HepG2 (cell line): ENCODE measurements at regions not wholly inside any gene's neighbourhood (a gene's known extent, or its start where the extent isn't known, plus 50 kb on each side); places are given as distances from the start of the nearest gene placed in this dataset.

Source experiments
- ATAC-seq: fragments of 200-7000 bp; cut with Tn5 transposase; 3 replicates; pipeline ENCODE4 v1.9.1; 2020; ENCODE audit warnings: mild to moderate bottlenecking, moderate library complexity
- BruUV-seq: library from RNA; stranded (reverse); fragments of 400-500 nt; replicated peaks from 2 replicates; lab custom pipeline; 2021; lab: Mats Ljungman, UMichigan
- CTCF ChIA-PET: fragments of 300-600 bp; formaldehyde crosslinking; extraction: SDS; loops from one replicate; lab custom pipeline; 2021; ENCODE audit warnings: low total read pairs, inconsistent platforms, low intra/inter-chr PET ratio; lab: Yijun Ruan, JAX
- POLR2A ChIA-PET: fragments of 350-600 bp; sonication (Branson Sonifier 250); formaldehyde crosslinking; loops from one replicate; lab custom pipeline; 2020; ENCODE audit warnings: antibody characterized with exemption, inconsistent platforms; lab: Yijun Ruan, JAX
- DNase-seq: peaks from one replicate; pipeline ENCODE4 v3.0.0-alpha.2; 2015; ENCODE audit warnings: low spot score
- FAIRE-seq: peaks from 3 replicates; lab custom pipeline; 2011; peaks lifted over from hg19 to GRCh38; lab: Jason Lieb, UNC
- H2AFZ ChIP-seq: one replicate; pipeline ENCODE4 v1.6.1; 2011; ENCODE audit warnings: low read length, inconsistent platforms
- H3K27ac ChIP-seq: fragments of 300-600 bp; 3 replicates; pipeline ENCODE4 v1.8.0; 2011; ENCODE audit warnings: mixed run types, mild to moderate bottlenecking, mixed read lengths, low read length, inconsistent platforms; ENCODE audit not compliant: insufficient read depth; ENCODE audit errors: extremely low read length
- H3K27me3 ChIP-seq, 2 experiments: fragments of 200-600 bp in 1 of 2; 2 replicates in 1 of 2; 3 replicates in 1 of 2; pipeline versions ENCODE4 v1.6.0 to v1.8.0; 2011; ENCODE audit warnings: low read length in 2 of 2, mild to moderate bottlenecking in 2 of 2, moderate library complexity in 2 of 2, inconsistent platforms in 1 of 2; ENCODE audit not compliant: insufficient read depth in 2 of 2, control insufficient read depth in 1 of 2
- H3K36me3 ChIP-seq, 2 experiments: fragments of 200-600 bp in 1 of 2; replicated peaks in 1 of 2; 2 replicates in 1 of 2; 3 replicates in 1 of 2; pipeline versions ENCODE4 v1.5.1 to v1.8.0; 2011; ENCODE audit warnings: low read length in 2 of 2, inconsistent platforms in 1 of 2; ENCODE audit not compliant: insufficient read depth in 2 of 2, control insufficient read depth in 1 of 2
- H3K4me1 ChIP-seq: 2 replicates; pipeline ENCODE4 v1.5.1; 2012; ENCODE audit warnings: low read length, inconsistent platforms; ENCODE audit not compliant: insufficient read depth
- H3K4me2 ChIP-seq: 2 replicates; pipeline ENCODE4 v1.6.0; 2011; ENCODE audit warnings: low read depth, low read length, inconsistent platforms
- H3K4me3 ChIP-seq, 3 experiments: fragments of 200-600 bp in 1 of 3; sonication (generic), shearing (Covaris generic) in 1 of 3; replicated peaks in 1 of 3; 2 replicates each; pipeline ENCODE4 v1.5.1; 2011 to 2016; ENCODE audit warnings: low read length in 3 of 3, inconsistent platforms in 2 of 3, low read depth in 2 of 3, mild to moderate bottlenecking in 2 of 3, control low read depth in 1 of 3, mixed read lengths in 1 of 3; ENCODE audit not compliant: insufficient read depth in 1 of 3
- H3K79me2 ChIP-seq: one replicate; pipeline ENCODE4 v1.6.1; 2011; ENCODE audit warnings: low read length, inconsistent platforms; ENCODE audit not compliant: insufficient read depth
- H3K9ac ChIP-seq: 2 replicates; pipeline ENCODE4 v1.6.0; 2011; ENCODE audit warnings: mild to moderate bottlenecking, low read depth, low read length, inconsistent platforms; ENCODE audit not compliant: insufficient read depth
- H3K9me3 ChIP-seq: 2 replicates; pipeline ENCODE4 v1.5.1; 2012; ENCODE audit warnings: mild to moderate bottlenecking, low read length
- H4K20me1 ChIP-seq: 2 replicates; pipeline ENCODE4 v1.6.0; 2011; ENCODE audit warnings: inconsistent platforms, mild to moderate bottlenecking, low read length, moderate library complexity; ENCODE audit not compliant: insufficient read depth
- BHLHE40 ChIP-seq: IDR thresholded peaks from 2 replicates; pipeline ENCODE4 v1.6.1; 2011; ENCODE audit warnings: low read length, improper control_type of control experiment
- GATAD2A ChIP-seq: IDR thresholded peaks from 2 replicates; pipeline ENCODE4 v1.6.1; 2016
- HNRNPK ChIP-seq: fragments of 200-400 bp; formaldehyde crosslinking; IDR thresholded peaks from 2 replicates; pipeline ENCODE4 v1.6.1; 2018; ENCODE audit warnings: low read length, low read depth, moderate library complexity, mild to moderate bottlenecking; ENCODE audit not compliant: poor library complexity, severe bottlenecking
- KAT8 ChIP-seq: IDR thresholded peaks from 2 replicates; pipeline ENCODE4 v1.6.1; 2016; ENCODE audit warnings: missing genetic modification reagents, missing compliant biosample characterization
- KDM3A ChIP-seq: IDR thresholded peaks from 2 replicates; pipeline ENCODE4 v1.6.1; 2018; ENCODE audit warnings: low read depth, missing compliant biosample characterization
- NR2F1 ChIP-seq, 2 experiments: fragments of 450-650 bp in 1 of 2; formaldehyde crosslinking in 1 of 2; IDR thresholded peaks; 2 replicates each; pipeline versions ENCODE4 v1.5.0 to v1.6.1; 2016 to 2020; ENCODE audit warnings: mild to moderate bottlenecking in 1 of 2, missing compliant biosample characterization in 1 of 2, missing genetic modification reagents in 1 of 2, moderate library complexity in 1 of 2
- SP140L ChIP-seq: sonication (generic); formaldehyde crosslinking; IDR thresholded peaks from 2 replicates; pipeline ENCODE4 v1.4.0; 2020; ENCODE audit warnings: missing genetic modification reagents, borderline replicate concordance
- SRSF1 ChIP-seq: fragments of 200-400 bp; formaldehyde crosslinking; optimal IDR thresholded peaks from 2 replicates; pipeline ENCODE3; 2017; ENCODE audit warnings: mild to moderate bottlenecking, low read depth, low read length, moderate library complexity
- ZC3H4 ChIP-seq: sonication (generic); formaldehyde crosslinking; IDR thresholded peaks from 2 replicates; pipeline ENCODE4 v1.4.0; 2020; ENCODE audit warnings: missing genetic modification reagents, borderline replicate concordance
- ZFX ChIP-seq: sonication (generic); formaldehyde crosslinking; IDR thresholded peaks from 2 replicates; pipeline ENCODE4 v1.4.0; 2020; ENCODE audit warnings: mild to moderate bottlenecking, low read depth, missing genetic modification reagents, moderate library complexity
- ZNF296 ChIP-seq: sonication (generic); formaldehyde crosslinking; conservative IDR thresholded peaks from 2 replicates; pipeline ENCODE4 v1.5.0; 2020; ENCODE audit warnings: mild to moderate bottlenecking, missing genetic modification reagents
- ZNF468 ChIP-seq: sonication (generic); formaldehyde crosslinking; IDR thresholded peaks from 2 replicates; pipeline ENCODE4 v1.8.0; 2022; ENCODE audit warnings: mild to moderate bottlenecking, moderate library complexity, missing genetic modification reagents
- ZNF530 ChIP-seq: sonication (generic); formaldehyde crosslinking; IDR thresholded peaks from 2 replicates; pipeline ENCODE4 v1.5.0; 2020; ENCODE audit warnings: low read depth, mild to moderate bottlenecking, missing genetic modification reagents
- ZNF839 ChIP-seq: sonication (generic); formaldehyde crosslinking; IDR thresholded peaks from 2 replicates; pipeline ENCODE4 v1.4.0; 2020; ENCODE audit warnings: missing genetic modification reagents, mild to moderate bottlenecking, borderline replicate concordance
- WGBS: methylation state at CpG from one replicate; pipeline ENCODE4 v1.1.6; 2017; ENCODE audit warnings: low lambda C conversion rate; 5-methylcytosine and 5-hydroxymethylcytosine counted together
- in situ Hi-C: cut with HindIII; loops from 2 replicates; pipeline ENCODE4 v1.10.0; 2017; ENCODE audit warnings: low pct_unique_long_range_greater_than_20kb; ENCODE audit not compliant: extremely low pct_ligation_motif_present
- intact Hi-C: fragments of 100-400 bp; cut with micrococcal nuclease; formaldehyde crosslinking; loops from one replicate; pipeline ENCODE4 v1.10.0; 2022; ENCODE audit not compliant: unreplicated experiment
- TF ChIP-seq, protein P1 (sequence below): sonication (generic); formaldehyde crosslinking; IDR thresholded peaks from 2 replicates; pipeline ENCODE4 v1.5.0; 2020; ENCODE audit warnings: missing genetic modification reagents
- TF ChIP-seq, protein P2 (sequence below): IDR thresholded peaks from 2 replicates; pipeline ENCODE4 v1.6.1; 2016; ENCODE audit warnings: low read depth, missing genetic modification reagents, missing compliant biosample characterization

DNA sequence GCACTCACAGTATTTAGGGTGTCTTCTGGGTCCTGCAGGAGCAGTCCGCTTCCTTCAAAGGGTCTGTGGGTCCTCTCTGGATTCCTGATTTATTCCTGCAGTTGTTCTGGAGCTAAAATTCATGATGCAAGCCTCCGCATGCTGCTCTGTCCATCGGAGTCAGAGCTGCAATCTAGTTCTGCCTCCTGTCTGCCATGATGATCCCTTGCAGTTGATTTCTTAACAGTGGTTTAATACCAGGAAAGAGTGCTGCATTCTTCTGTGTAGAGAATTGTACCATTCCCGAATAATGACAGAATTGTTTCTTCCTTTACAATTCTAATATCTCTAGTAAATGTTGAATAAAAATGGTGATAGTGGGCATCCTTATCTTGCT, 72.0 kb upstream of the B3GAT2 start:
- Histone ChIP-seq H3K9me3 (no peaks in the 10 kb centered on the region), H3K79me2 (no peaks in the 10 kb centered on the region), H4K20me1 (no peaks in the 10 kb centered on the region), H3K9ac (no peak overlapping the region), H3K4me3 (no peak overlapping the region), H3K36me3 (no peaks in the 10 kb centered on the region), H3K4me1 (peaks cover 16% of the 10 kb centered on the region), H2AFZ (no peak overlapping the region), H3K27me3 (no peaks in the 10 kb centered on the region), H3K27ac (no peak overlapping the region), H3K4me2 (no peak overlapping the region)
- in situ Hi-C loops: no loop called here
- ChIA-PET CTCF (no interaction called here), POLR2A (no interaction called here)
- intact Hi-C loops: no loop called here
- no peak for TF ChIP-seq ZNF468 (CRISPR knock-in tag)
- no peak for TF ChIP-seq ZNF839 (CRISPR knock-in tag)
- TF ChIP-seq BHLHE40: no peak
- no peak for TF ChIP-seq ZFX (CRISPR knock-in tag)
- TF ChIP-seq SRSF1: no peak
- TF ChIP-seq GATAD2A (CRISPR knock-in tag): no peak
- no peak for TF ChIP-seq KAT8 (CRISPR knock-in tag)
- TF ChIP-seq ZNF530 (CRISPR knock-in tag): no peak
- no peak for TF ChIP-seq ZNF296
- TF ChIP-seq, protein P1, sequence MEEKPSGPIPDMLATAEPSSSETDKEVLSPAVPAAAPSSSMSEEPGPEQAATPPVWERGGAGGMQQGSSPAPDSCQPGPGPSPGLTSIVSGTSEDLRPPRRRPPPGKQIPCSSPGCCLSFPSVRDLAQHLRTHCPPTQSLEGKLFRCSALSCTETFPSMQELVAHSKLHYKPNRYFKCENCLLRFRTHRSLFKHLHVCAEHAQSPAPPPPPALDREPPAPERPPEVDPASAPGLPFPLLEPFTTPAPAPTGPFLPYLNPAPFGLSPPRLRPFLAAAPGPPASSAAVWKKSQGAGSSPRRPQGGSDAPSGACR: no peak
- no peak for TF ChIP-seq ZC3H4 (CRISPR knock-in tag)
- no peak for TF ChIP-seq SP140L (CRISPR knock-in tag)
- TF ChIP-seq NR2F1 (CRISPR knock-in tag; IDR thresholded peaks at IDR 0.05): no peak
- no peak for TF ChIP-seq KDM3A (CRISPR knock-in tag)
- TF ChIP-seq, protein P2, sequence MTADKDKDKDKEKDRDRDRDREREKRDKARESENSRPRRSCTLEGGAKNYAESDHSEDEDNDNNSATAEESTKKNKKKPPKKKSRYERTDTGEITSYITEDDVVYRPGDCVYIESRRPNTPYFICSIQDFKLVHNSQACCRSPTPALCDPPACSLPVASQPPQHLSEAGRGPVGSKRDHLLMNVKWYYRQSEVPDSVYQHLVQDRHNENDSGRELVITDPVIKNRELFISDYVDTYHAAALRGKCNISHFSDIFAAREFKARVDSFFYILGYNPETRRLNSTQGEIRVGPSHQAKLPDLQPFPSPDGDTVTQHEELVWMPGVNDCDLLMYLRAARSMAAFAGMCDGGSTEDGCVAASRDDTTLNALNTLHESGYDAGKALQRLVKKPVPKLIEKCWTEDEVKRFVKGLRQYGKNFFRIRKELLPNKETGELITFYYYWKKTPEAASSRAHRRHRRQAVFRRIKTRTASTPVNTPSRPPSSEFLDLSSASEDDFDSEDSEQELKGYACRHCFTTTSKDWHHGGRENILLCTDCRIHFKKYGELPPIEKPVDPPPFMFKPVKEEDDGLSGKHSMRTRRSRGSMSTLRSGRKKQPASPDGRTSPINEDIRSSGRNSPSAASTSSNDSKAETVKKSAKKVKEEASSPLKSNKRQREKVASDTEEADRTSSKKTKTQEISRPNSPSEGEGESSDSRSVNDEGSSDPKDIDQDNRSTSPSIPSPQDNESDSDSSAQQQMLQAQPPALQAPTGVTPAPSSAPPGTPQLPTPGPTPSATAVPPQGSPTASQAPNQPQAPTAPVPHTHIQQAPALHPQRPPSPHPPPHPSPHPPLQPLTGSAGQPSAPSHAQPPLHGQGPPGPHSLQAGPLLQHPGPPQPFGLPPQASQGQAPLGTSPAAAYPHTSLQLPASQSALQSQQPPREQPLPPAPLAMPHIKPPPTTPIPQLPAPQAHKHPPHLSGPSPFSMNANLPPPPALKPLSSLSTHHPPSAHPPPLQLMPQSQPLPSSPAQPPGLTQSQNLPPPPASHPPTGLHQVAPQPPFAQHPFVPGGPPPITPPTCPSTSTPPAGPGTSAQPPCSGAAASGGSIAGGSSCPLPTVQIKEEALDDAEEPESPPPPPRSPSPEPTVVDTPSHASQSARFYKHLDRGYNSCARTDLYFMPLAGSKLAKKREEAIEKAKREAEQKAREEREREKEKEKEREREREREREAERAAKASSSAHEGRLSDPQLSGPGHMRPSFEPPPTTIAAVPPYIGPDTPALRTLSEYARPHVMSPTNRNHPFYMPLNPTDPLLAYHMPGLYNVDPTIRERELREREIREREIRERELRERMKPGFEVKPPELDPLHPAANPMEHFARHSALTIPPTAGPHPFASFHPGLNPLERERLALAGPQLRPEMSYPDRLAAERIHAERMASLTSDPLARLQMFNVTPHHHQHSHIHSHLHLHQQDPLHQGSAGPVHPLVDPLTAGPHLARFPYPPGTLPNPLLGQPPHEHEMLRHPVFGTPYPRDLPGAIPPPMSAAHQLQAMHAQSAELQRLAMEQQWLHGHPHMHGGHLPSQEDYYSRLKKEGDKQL (CRISPR knock-in tag): no peak
- no peak for TF ChIP-seq HNRNPK
- no peak for FAIRE-seq
- BruUV-seq: no TSS peak
- 87% methylated on average over 4 of the region's 4 CpGs for WGBS
- ATAC-seq: no peak
- no peak for DNase-seq
